SK-N-DZ (cell line): ENCODE measurements at regions not wholly inside any gene's neighbourhood (a gene's known extent, or its start where the extent isn't known, plus 50 kb on each side); places are given as distances from the start of the nearest gene placed in this dataset.
"Not testable (repeated sequence)": the region's sequence is repeated elsewhere in the genome, so short reads cannot be mapped to it uniquely, and the experiment has no call there.

Experiments
- DNase-seq: peaks from one replicate; pipeline ENCODE4 v3.0.0-alpha.2; 2015; ENCODE audit warnings: low spot score

GRCh38 chr5:145574889-145575573, 260.1 kb downstream of the PRELID2 start:
- DNase-seq = no peak

- no peak for DNase-seq
Measured at GRCh38 chr5:145568581-145568980, 266.6 kb downstream of the PRELID2 start.

- DNase-seq = no peak
Measured at GRCh38 chr5:145562931-145563330, 272.2 kb downstream of the PRELID2 start.

GRCh38 chr5:145558288-145558687, 276.9 kb downstream of the PRELID2 start:
- no peak for DNase-seq

GRCh38 chr5:145557345-145557744, 277.8 kb downstream of the PRELID2 start:
- no peak for DNase-seq

- DNase-seq = no peak
Measured at GRCh38 chr5:145554399-145554798, 280.7 kb downstream of the PRELID2 start.

- no peak for DNase-seq
Measured at GRCh38 chr5:145553177-145553576, 282.0 kb downstream of the PRELID2 start.

- DNase-seq = no peak
Measured at GRCh38 chr5:145551714-145552113, 283.4 kb downstream of the PRELID2 start.

- DNase-seq = no peak
Measured at GRCh38 chr5:145548097-145548496, 287.0 kb downstream of the PRELID2 start.

GRCh38 chr5:145544401-145544800, 290.7 kb downstream of the PRELID2 start:
- no peak for DNase-seq

- DNase-seq = no peak
Measured at GRCh38 chr5:145543968-145544367, 291.2 kb downstream of the PRELID2 start.

GRCh38 chr5:145540375-145540774, 294.8 kb downstream of the PRELID2 start:
- no peak for DNase-seq

- DNase-seq = no peak
Measured at GRCh38 chr5:145539201-145539600, 295.9 kb downstream of the PRELID2 start.

- no peak for DNase-seq
Measured at GRCh38 chr5:145536133-145536532, 299.0 kb downstream of the PRELID2 start.

GRCh38 chr5:145531038-145531734, 304.0 kb downstream of the PRELID2 start:
- DNase-seq = no peak

- no peak for DNase-seq
Measured at GRCh38 chr5:145521523-145521922, 313.6 kb downstream of the PRELID2 start.

GRCh38 chr5:145521066-145521465, 314.1 kb downstream of the PRELID2 start:
- DNase-seq = no peak

- DNase-seq = no peak
Measured at GRCh38 chr5:145520335-145520734, 314.8 kb downstream of the PRELID2 start.

- DNase-seq = not testable (repeated sequence)
Measured at GRCh38 chr5:145517588-145517987, 317.6 kb downstream of the PRELID2 start.

- DNase-seq = no peak
Measured at GRCh38 chr5:145511351-145511750, 323.8 kb downstream of the PRELID2 start.

GRCh38 chr5:145510769-145511168, 324.4 kb downstream of the PRELID2 start:
- peak; percentile 16 for DNase-seq

GRCh38 chr5:145510324-145510723, 324.8 kb downstream of the PRELID2 start:
- peak; percentile 38 for DNase-seq
